Liver (tissue), 7 donors: ENCODE measurements at regions not wholly inside any gene's neighbourhood (a gene's known extent, or its start where the extent isn't known, plus 50 kb on each side); places are given as distances from the start of the nearest gene placed in this dataset.

ENCODE experiments used
- DNase-seq: peaks from one replicate; pipeline ENCODE4 v3.0.0-alpha.2; 2017; ENCODE audit warnings: low spot score
- H3K27ac ChIP-seq, 2 donors: one replicate each; pipeline ENCODE4 v1.7.0; 2013; ENCODE audit warnings: inconsistent platforms in 2 of 2, low read length in 2 of 2, control low read depth in 1 of 2, low read depth in 1 of 2, mild to moderate bottlenecking in 1 of 2
- H3K27me3 ChIP-seq, 4 donors: one replicate each; pipeline versions ENCODE4 v1.6.1 to v1.7.0; 2013; ENCODE audit warnings: low read length in 3 of 4, inconsistent platforms in 1 of 4, mild to moderate bottlenecking in 1 of 4, moderate library complexity in 1 of 4; ENCODE audit not compliant: control insufficient read depth in 4 of 4, insufficient read depth in 4 of 4
- H3K36me3 ChIP-seq, 4 donors: one replicate each; pipeline versions ENCODE4 v1.6.1 to v1.7.0; 2013; ENCODE audit warnings: low read length in 3 of 4, mild to moderate bottlenecking in 3 of 4, low read depth in 1 of 4, moderate library complexity in 1 of 4; ENCODE audit not compliant: control insufficient read depth in 4 of 4, insufficient read depth in 3 of 4
- H3K4me1 ChIP-seq, 4 donors: one replicate each; pipeline versions ENCODE4 v1.6.1 to v1.7.0; 2013; ENCODE audit warnings: low read length in 3 of 4, mild to moderate bottlenecking in 3 of 4, moderate library complexity in 1 of 4; ENCODE audit not compliant: control insufficient read depth in 4 of 4, insufficient read depth in 4 of 4
- H3K4me3 ChIP-seq, 3 donors: one replicate each; pipeline versions ENCODE4 v1.6.1 to v1.7.0; 2013; ENCODE audit warnings: low read length in 3 of 3, control low read depth in 1 of 3, low read depth in 1 of 3, mild to moderate bottlenecking in 1 of 3
- H3K9ac ChIP-seq, 2 donors: one replicate each; pipeline ENCODE4 v1.7.0; 2013; ENCODE audit warnings: low read length in 2 of 2, mild to moderate bottlenecking in 2 of 2, moderate library complexity in 2 of 2, control low read depth in 1 of 2, low read depth in 1 of 2
- H3K9me3 ChIP-seq, 4 donors: one replicate each; pipeline versions ENCODE4 v1.6.1 to v1.7.0; 2013; ENCODE audit warnings: low read length in 3 of 4; ENCODE audit not compliant: control insufficient read depth in 4 of 4
- EGR1 ChIP-seq, 2 donors: IDR thresholded peaks; 2 replicates each; pipeline ENCODE4 v1.6.1; 2016 to 2018; ENCODE audit warnings: antibody characterized with exemption in 2 of 2, low read depth in 2 of 2
- FOXA1 ChIP-seq: IDR thresholded peaks from 2 replicates; pipeline ENCODE4 v1.6.1; 2016; ENCODE audit warnings: antibody characterized with exemption
- FOXA2 ChIP-seq: IDR thresholded peaks from 2 replicates; pipeline ENCODE4 v1.6.1; 2016; ENCODE audit warnings: antibody characterized with exemption
- GABPA ChIP-seq, 2 donors: IDR thresholded peaks in 1 of 2; conservative IDR thresholded peaks in 1 of 2; 2 replicates each; pipeline ENCODE4 v1.6.1; 2016; ENCODE audit warnings: antibody characterized with exemption in 2 of 2, mild to moderate bottlenecking in 1 of 2, moderate library complexity in 1 of 2
- HNF4A ChIP-seq, 2 donors: conservative IDR thresholded peaks; 2 replicates each; pipeline ENCODE4 v1.6.1; 2016; ENCODE audit warnings: antibody characterized with exemption in 2 of 2, mild to moderate bottlenecking in 2 of 2
- HNF4G ChIP-seq: IDR thresholded peaks from 2 replicates; pipeline ENCODE4 v1.6.1; 2016; ENCODE audit warnings: antibody characterized with exemption
- MAX ChIP-seq: IDR thresholded peaks from 2 replicates; pipeline ENCODE4 v1.6.1; 2016; ENCODE audit warnings: antibody characterized with exemption
- NR2F2 ChIP-seq: IDR thresholded peaks from 2 replicates; pipeline ENCODE4 v1.6.1; 2016; ENCODE audit warnings: antibody characterized with exemption
- RAD21 ChIP-seq, 2 donors: IDR thresholded peaks; 2 replicates each; pipeline ENCODE4 v1.6.1; 2016; ENCODE audit warnings: antibody characterized with exemption in 2 of 2, mild to moderate bottlenecking in 2 of 2
- REST ChIP-seq: IDR thresholded peaks from 2 replicates; pipeline ENCODE4 v1.6.1; 2016; ENCODE audit warnings: antibody characterized with exemption, mild to moderate bottlenecking
- RXRA ChIP-seq, 2 donors: IDR thresholded peaks; 2 replicates each; pipeline ENCODE4 v1.6.1; 2017 to 2018; ENCODE audit warnings: antibody characterized with exemption in 2 of 2, mild to moderate bottlenecking in 1 of 2
- SP1 ChIP-seq: IDR thresholded peaks from 2 replicates; pipeline ENCODE4 v1.6.1; 2018; ENCODE audit warnings: antibody characterized with exemption, mild to moderate bottlenecking
- TAF1 ChIP-seq: conservative IDR thresholded peaks from 2 replicates; pipeline ENCODE4 v1.6.1; 2016; ENCODE audit warnings: antibody characterized with exemption, mild to moderate bottlenecking
- YY1 ChIP-seq: IDR thresholded peaks from 2 replicates; pipeline ENCODE4 v1.6.1; 2016; ENCODE audit warnings: antibody characterized with exemption, mild to moderate bottlenecking
- ZBTB33 ChIP-seq: IDR thresholded peaks from 2 replicates; pipeline ENCODE4 v1.6.1; 2016; ENCODE audit warnings: antibody characterized with exemption
- WGBS: extraction: QIAGEN DNeasy Blood & Tissue Kit; methylation state at CpG from one replicate; pipeline ENCODE4 v1.1.7; 2013; 5-methylcytosine and 5-hydroxymethylcytosine counted together
- donor health status: healthy.
- donor health status: healthy.
- donor health status: healthy.
- donor health status: healthy.

- WGBS, result 87% methylated on average over 8 of the region's 8 CpGs
- Histone ChIP-seq H3K36me3 (no peaks in the 10 kb centered on the region), H3K27ac (no peak overlapping the region), H3K9me3 (no peaks in the 10 kb centered on the region), H3K4me1 (no peaks in the 10 kb centered on the region), H3K27me3 (no peaks in the 10 kb centered on the region), H3K9ac (no peak overlapping the region), H3K4me3 (no peak overlapping the region)
- TF ChIP-seq YY1, result no peak
- TF ChIP-seq HNF4A (conservative IDR thresholded peaks at IDR 0.05), result no peak
- no peak for TF ChIP-seq HNF4G
- no peak for TF ChIP-seq NR2F2
- TF ChIP-seq FOXA1, result no peak
- TF ChIP-seq FOXA2, result no peak
- no peak for TF ChIP-seq REST
- TF ChIP-seq ZBTB33, result no peak
- no peak for TF ChIP-seq RXRA (IDR thresholded peaks at IDR 0.05)
- no peak for TF ChIP-seq RAD21 (IDR thresholded peaks at IDR 0.05)
- no peak for TF ChIP-seq EGR1 (IDR thresholded peaks at IDR 0.05; ENCODE audit: low read depth in 2 of 2)
- no peak for TF ChIP-seq GABPA (IDR thresholded peaks at IDR 0.05 in 1 of 2, conservative IDR thresholded peaks at IDR 0.05 in 1 of 2)
- no peak for TF ChIP-seq MAX
- TF ChIP-seq SP1, result no peak
- DNase-seq, result no peak
Measured at GRCh38 chr22:22811016-22812009, 76.3 kb upstream of the IGLL5 start.

GRCh38 chr22:22812031-22812905 lies 75.3 kb upstream of the IGLL5 start:
- Histone ChIP-seq H3K9me3 (no peaks in the 10 kb centered on the region), H3K4me1 (no peaks in the 10 kb centered on the region), H3K4me3 (no peak overlapping the region), H3K9ac (no peak overlapping the region), H3K36me3 (no peaks in the 10 kb centered on the region), H3K27me3 (no peaks in the 10 kb centered on the region), H3K27ac (no peak overlapping the region)
- no peak for DNase-seq
- TF ChIP-seq YY1, result no peak
- TF ChIP-seq TAF1, result no peak
- TF ChIP-seq HNF4G, result no peak
- no peak for TF ChIP-seq EGR1 (IDR thresholded peaks at IDR 0.05; ENCODE audit: low read depth in 2 of 2)
- TF ChIP-seq RAD21 (IDR thresholded peaks at IDR 0.05), result no peak
- no peak for TF ChIP-seq MAX
- WGBS, result 86% methylated on average over 10 of the region's 10 CpGs
